HuH-7 (cell line): ENCODE measurements at regions not wholly inside any gene's neighbourhood (a gene's known extent, or its start where the extent isn't known, plus 50 kb on each side); places are given as distances from the start of the nearest gene placed in this dataset.

Experiments
- DNase-seq: peaks from one replicate; pipeline ENCODE4 v3.0.0; 2011; ENCODE audit warnings: low spot score

DNA sequence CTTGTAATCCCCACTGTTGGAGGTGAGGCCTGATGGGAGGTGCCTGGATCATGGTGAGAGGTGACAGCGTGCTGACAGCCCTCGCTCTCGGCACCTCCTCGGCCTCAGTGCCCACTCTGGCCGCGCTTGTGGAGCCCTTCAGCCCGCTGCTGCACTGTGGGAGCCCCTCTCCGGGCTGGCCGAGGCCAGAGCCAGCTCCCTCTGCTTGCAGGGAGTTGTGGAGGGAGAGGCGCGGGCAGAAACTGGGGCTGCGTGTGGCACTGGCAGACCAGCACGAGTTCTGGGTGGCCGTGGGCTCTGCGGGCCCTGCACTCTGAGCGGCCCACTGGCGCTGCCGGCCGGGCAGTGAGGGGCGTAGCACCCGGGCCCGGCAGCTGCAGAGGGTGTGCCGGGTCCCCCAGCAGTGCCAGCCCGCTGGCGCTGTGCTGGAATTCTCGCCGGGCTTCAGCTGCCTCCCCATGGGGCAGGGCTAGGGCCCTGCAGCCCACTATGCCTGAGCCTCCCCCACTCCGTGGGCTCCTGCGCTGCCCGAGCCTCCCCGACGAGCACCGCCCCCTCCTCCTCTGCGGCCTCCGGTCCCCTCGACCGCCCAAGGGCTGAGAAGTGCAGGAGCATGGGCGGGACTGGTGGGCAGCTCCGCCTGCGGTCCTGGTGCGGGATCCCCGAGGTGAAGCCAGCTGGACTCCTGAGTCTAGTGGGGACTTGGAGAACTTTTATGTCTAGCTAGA lies 197.1 kb downstream of the SPP2 start:
- no peak for DNase-seq

DNA sequence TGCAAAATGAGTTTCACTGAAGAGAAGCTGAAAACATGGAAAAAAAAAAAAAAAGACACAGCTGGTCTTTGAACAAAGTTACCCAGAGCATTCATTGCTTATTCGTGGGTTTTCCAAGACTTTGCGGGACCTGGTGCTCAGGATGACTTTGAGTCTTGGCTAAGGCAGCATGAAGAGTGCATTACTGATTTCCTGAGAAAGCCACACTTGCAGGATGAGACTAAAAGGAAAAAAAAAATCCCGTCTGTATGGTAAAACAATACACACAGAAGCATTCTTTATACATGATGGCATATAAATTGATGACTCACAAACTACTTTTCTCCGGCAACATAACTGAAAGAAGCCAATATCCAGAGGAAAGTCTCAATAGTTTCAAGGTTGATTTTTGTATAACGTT lies 195.4 kb downstream of the SPP2 start:
- DNase-seq = no peak

DNA sequence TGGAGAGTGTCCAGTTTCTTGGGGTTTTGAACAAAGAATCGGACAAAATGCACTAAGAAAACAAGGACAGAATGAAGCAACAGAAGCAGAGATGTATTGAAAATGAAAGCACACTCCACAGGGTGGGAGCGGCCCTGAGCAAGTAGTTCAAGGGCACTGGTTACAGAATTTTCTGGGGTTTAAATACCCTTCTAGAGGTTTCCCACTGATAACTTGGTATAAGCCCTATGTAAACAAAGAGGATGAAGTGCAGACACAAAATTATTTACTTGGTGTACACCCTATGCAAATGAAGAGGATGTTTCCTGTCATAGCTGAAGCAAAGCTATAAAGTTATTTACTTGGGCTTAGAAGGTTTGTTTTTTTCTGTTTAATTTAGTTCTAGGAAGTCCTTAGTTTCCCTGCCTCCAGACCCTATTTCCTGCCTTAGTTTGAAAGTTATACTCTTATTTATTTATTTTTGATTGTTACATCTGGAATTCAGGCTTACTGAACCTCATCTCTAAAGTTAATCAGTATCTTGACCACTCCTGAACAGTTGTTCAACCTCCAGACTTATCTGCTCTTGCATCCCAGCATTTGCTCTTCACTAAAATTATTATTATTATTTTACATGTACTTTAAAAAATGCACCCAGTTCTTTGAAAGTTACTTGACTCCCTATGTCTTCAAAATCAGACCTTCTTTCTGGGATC lies 193.5 kb downstream of the SPP2 start:
- no peak for DNase-seq

DNA sequence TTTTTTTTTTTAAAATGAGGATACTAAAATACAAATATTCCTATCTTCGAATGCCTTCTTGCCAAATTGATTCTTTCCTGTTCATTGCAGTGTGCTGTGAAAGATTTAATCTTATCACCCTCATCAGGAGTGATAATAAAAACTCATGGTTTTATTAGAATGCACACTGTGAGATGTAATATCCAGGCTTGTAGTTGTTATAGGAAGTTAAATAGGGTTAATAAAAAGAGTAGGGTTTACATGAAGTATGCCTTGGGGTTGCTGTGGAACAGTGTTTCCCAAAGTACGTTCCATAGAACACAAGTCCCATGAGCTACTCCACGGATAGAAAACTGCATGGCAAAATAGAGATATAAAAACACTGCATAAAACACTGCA lies 191.9 kb downstream of the SPP2 start:
- DNase-seq = no peak

DNA sequence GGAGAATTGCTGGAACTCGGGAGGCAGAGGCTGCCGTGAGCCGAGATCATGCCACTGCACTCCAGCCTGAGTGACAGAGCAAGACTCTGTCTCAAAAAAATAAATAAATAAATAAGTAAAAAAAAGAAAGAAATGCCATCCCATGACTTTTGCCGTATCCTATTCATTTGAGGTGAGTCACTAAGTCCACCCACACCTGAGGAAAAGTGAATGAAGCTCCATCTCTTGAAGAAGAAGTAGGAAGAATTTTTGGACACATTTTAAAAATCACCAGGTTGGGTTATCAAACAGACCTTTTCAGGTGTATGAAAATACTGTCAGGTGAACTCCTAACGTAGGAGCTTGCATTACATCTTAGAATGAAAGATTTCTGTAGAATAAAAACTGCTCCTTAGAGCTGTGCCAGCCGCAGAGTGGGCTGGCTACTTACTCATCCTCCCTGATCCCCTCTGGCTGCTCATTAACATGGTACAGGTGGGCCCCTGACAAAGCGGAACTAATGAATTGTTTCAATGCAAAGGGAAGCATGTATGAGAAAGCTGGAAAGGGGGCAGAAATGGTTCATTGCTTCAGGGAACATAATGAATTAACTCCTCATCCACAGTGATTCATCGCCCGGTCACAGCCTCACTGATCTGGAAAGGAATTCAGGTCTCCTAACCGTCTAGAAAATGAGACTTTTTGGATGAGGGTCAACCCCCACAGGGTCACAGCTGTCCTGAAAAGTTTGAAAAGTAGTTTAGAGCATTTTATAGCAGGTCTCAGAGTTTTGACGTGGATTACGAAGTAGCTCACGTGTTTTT lies 191.4 kb downstream of the SPP2 start:
- DNase-seq = no peak

- no peak for DNase-seq
These were observed 190.4 kb downstream of the SPP2 start for GRCh38 chr2:234240917-234241316.

- DNase-seq = no peak
These were observed 184.7 kb downstream of the SPP2 start for GRCh38 chr2:234235191-234235590.

DNA sequence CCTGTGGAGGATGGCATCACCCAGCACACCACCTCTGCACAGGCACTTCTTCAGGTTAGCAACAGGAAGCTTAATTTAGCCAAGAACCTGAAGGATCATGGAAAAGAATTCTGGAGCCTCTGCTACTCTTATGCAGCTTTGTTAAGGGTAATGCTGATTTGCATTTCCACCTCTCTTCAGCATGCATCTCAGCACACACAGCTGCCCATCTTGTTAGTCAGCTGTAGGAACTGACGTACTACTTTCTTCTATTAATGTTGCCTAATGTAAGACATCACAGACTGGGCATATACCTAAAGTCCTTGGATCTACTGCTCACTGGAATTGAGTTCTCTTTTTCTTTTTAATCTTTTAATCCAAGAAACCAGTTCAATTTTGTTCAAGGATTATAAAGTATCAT lies 181.0 kb downstream of the SPP2 start:
- DNase-seq = no peak

GRCh38 chr2:234219046-234219310 lies 168.5 kb downstream of the SPP2 start:
- DNase-seq = no peak

DNA sequence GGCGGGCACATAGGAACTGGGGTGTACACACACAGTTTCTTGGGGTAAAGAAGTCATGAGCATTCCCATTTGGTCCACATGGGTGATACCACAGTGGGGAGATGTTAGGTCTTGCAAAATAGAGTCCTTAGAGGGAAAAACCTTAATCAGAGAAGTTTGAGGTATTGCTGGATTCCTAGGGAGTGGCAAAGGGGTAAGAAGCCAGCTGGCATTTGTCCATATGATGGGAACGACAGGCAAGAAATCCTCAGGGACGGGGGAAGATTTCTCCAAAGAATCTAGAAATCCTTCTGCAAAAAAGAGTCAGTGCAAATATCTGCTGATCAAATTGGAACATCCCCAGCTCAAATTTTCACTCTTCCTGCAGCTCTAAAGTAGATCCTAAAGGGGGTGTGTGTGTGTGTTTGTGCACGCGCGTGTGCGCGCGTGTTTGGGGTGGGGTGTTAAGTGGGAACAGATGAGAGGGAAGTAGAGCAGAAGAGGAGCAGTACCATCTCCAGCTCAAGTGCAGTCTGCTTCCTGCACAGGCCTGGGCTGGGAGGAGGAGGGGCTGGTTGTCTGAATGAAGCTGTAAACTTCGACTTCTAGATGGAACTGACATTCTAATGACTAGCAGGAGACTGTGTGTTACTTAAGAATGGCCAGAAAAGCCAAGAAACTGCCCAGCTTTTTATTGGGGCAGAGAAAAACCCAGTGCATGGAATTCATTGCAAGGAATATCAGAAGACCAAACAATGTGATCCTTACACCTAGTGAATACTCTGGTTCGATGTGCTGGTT lies 168.0 kb downstream of the SPP2 start:
- no peak for DNase-seq

GRCh38 chr2:234212534-234212933 lies 162.0 kb downstream of the SPP2 start:
- no peak for DNase-seq

DNA sequence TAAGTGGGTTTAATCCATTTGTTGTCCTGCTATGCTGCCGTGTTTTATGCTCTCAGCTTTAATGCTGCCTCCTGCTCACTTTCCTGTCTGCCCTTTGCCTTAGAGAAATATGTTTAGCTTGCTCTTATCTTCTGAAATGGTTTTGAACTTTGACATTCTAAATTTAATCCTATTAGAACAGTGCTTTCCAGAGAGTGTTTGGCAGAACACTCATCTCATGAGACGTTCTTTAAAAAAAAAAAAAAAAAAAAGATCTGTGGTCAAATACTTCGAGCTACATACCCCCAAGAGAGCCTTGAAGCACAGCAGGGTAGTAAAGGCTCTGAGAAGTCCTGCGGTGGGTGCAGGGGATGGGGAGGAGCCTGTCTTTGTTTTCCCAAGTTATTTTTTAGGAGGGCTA lies 161.3 kb downstream of the SPP2 start:
- no peak for DNase-seq

DNA sequence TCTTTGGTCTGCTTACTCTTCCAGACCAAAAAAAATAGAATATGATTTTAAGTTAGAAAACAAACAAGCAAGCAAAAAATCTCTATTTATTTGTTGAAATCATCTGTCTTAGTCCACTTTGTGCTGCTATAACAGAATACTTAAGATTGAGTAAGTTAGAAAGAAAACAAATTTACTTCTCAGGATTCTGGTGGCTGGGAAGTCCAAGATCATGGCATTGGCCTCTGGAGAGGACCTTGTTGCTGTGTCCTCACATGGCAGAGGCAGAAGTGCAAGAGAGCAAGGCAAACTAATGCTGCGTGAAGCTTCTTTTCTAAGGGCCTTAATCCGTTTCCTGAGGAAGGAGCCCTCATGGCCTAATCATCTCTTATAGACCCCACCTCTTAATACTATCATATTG lies 156.2 kb downstream of the SPP2 start:
- no peak for DNase-seq

- no peak for DNase-seq
These were observed 154.0 kb downstream of the SPP2 start for GRCh38 chr2:234204480-234204879.

GRCh38 chr2:234203135-234203984 lies 152.9 kb downstream of the SPP2 start:
- no peak for DNase-seq

- DNase-seq = no peak
These were observed 152.1 kb downstream of the SPP2 start for GRCh38 chr2:234202601-234203000.

DNA sequence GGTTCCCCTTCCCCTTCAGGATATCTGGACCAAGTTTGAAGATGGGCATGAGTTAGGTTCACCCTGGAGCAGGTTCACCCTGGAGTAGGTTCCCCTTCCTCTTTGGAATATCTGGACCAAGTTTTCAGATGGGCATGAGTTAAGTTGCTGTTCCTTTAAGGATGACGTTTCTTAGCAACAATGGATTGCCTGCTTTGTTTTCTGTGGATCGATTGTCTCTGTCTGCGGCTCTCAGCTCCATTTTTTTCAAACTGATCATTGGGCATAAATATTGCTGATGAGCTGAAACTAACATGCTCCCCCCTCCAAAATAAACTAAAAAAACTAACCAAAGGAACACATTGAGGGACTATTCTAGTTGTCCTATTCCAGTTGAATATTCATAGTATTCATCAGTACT lies 149.5 kb downstream of the SPP2 start:
- DNase-seq = no peak

DNA sequence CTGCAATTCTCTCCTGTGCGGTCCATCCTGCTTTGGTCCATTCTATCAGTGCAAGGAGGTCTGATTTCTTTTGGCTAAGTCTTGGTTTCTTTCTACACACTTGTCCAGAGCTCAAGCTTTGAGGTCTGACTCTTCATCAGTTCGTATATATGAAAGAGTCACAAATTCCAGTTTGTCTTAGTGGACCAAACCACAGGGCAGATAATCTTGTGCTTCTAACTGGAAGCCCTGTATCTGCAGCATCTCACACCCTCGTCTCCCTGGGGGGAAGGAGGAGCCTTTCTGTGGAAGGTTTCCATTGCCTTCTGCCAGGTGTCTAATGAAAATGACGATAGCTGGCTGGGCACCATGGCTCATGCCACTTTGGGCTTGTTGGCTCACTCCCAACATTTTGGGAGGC lies 148.5 kb downstream of the SPP2 start:
- no peak for DNase-seq

DNA sequence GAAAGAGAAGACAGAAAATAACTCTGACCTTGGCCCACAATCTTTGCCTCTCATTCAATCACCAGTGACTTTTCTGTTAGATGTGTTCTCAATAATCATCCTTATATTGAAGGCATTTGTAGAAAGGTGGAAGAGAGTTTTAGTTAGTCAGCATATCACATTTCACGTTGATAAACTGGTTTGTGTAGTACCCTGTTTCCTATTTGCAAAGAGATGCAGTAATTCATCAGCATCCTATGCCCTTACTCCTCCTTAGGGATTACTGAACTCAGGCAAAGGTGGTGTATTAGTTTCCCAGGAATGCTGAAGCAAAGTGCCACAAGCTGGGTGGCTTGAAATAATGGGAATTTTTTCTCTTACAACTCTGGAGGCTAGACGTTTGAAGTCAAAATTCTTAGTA lies 145.0 kb downstream of the SPP2 start:
- DNase-seq = no peak

DNA sequence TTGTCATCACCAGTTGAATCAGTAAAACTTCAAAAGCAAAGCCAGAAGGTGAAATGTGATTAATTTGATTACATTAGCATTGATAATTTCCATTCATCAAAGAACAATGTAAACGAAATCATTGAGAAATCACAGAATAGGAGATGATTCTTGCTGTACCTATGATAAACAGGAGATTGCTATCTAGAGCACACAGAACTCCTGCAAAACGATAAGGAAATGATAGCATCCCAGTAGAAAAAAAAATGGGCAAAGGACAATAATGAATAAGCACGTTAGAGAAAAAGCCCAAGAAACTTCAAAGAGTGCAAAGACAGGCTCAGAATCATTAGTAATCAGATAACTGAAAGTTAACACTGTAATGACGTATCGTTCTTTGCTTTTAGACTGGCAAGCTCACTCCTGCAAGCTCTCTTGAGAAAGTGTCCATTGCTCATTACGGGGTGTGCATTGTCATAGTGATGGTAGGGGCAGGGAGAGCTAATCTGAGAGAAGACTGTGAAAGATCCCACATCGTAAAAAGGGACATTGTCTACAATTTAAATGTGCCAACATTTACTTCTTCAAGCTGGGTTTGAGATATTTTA lies 143.6 kb downstream of the SPP2 start:
- DNase-seq = no peak

DNA sequence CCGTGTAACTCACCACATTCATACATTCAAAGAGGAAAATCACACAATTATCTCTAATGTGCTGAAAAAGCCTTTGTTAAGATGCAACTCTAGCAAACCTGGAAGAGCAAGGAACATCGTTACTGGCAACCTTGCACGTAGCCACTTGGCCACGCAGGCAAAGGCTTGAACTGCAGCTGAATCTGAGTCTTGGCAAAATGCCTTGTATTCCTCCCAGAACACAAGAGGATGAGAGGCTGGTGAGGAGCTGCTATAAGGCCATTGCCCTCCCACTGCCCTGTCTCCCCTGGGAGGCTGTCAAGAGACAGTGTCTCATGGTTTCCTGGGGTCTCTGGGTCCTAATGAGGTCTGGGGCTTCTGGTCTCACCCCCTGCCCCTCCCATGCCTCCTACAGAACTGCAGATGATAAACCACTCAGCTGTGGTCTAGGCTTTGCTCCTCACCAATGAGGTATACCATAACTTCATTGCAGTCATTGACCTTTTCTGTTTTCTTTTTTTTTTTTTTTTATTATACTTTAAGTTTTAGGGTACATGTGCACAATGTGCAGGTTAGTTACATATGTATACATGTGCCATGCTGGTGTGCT lies 141.4 kb downstream of the SPP2 start:
- no peak for DNase-seq
